HG02885 (cell line): ENCODE measurements at regions not wholly inside any gene's neighbourhood (a gene's known extent, or its start where the extent isn't known, plus 50 kb on each side); places are given as distances from the start of the nearest gene placed in this dataset.
"Not testable (repeated sequence)": the region's sequence is repeated elsewhere in the genome, so short reads cannot be mapped to it uniquely, and the experiment has no call there.

Experiments
- ATAC-seq: cut with Tn5 transposase; IDR thresholded peaks from one replicate; pipeline ENCODE4 v1.9.1; 2021; ENCODE audit warnings: mild to moderate bottlenecking; ENCODE audit not compliant: unreplicated experiment, poor library complexity

DNA sequence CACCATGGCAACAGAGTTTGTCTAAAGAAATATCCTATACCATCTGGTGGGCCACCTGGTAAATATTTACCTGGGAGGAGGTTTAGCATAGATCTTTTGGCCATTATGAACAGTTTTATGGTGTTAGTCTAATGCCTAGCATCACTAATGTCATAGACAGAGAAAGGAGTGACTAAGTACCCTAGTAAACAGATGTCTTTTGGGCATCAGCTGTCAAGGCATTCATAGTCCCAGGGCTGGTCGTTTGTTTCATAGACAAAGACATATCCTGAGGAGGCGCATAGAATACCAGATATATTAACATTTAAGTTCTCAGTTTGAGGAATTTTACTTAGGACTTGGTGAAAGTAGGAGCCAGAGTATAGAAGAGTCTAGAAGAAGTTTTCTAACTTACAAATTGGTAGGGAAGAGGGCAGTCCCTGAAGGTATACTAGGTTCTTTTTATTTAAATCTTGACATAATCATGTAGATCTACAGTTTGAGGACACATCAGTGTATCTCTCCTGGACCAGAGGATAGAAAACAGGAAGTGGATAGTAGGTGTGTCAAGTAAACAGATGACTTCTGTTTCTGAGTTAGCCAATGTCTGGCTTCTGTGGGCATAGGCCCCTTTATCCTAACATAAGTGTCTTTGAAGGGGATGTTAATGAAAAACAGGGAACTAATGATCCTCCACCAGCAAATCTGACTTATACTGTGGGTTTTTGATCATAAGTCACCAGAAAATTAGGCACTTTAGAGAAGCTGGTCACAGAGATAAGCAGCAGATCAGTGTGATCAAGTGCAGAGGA lies 105.0 kb upstream of the PRSS3 start:
- no peak for ATAC-seq

DNA sequence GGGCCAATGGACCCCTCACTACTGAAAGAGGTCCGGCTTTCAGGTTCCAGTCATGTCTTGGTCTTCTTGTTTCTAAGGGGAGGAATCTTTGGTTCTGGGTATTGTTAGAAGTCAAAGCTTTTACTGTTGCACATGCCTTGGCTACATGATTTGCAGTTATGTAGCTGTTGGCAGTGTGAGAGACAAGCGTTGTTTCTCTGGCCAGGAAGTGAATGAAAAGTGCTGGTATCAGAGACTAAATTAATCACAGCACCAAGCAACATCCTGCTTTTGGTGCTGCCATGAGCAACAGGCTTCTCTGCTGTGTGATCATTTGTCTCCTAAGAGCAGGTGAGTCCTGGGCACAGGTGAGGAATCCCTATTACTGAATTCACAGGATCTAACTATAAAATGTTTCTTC lies 100.1 kb upstream of the PRSS3 start:
- ATAC-seq, result no peak

DNA sequence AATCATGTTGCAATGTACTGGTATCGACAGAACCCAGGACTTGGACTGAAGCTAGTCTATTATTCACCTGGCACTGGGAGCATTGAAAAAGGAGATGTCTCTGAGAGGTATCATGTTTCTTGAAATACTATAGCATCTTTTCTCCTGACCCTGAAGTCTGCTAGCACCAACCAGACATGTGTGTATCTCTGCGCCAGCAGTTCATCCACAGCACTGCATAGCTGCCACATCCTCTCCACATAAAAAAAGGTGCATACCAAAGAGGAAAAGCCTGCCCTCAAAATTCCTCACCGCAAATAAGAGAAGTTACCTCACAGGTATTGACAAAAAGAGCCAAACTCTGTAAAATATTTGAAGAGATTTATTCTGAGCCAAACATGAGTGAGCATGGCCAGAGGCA lies 99.5 kb upstream of the PRSS3 start:
- no peak for ATAC-seq

DNA sequence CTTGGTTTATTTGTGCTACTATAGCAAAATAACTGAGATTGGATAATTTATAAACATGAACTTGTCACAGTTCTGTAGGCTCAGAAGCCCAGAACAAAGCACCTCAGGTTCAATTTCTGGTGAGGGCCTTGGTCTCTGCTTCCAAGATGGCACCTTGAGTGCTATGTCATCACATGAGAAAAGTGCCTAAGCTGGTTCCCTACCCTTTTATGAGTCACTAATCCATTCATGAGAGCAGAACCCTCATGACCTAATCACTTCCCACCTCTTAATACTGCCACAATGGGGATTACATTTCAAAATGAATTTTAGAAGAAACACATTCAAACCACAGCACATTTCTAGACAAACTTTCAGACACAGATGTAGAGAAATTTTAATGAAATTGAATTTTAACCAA lies 98.2 kb upstream of the PRSS3 start:
- no peak for ATAC-seq

DNA sequence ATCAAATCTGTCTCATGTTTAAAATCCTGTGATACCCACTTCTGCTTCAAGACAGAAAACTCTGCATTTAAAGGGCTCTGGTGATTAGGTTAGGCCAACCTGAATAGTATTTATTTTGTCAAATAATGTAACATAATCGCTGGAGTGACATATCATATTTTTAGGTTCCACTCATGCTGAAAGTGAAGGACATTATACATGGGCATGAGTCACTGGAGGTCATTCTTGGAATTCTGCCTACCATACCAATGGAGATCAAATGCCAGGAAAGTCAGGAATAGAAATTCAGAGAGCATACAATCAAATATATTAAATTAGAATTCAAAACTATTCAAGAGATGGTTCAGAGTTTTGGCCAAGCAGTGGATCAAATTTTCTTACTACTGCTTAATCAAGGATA lies 97.1 kb upstream of the PRSS3 start:
- ATAC-seq, result no peak

DNA sequence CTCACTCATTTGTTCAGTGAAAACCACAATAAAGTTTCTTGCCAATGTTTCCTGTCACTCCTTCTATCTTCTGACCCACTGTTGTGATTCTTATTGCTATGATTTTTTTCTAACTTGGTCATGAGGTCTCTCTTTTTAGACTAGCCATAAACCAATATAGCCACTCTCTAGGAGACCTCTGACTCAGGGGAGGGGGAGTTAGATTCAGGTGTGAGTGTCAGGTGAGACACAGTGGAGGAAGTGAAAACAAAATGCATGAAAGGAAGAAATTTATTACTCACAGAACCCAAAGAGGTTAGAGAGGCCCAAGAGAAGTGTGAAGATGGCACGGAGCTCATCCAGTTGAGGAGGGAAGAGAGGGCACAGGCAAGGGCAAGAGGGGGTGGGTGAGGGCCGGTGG lies 94.4 kb upstream of the PRSS3 start:
- not testable (repeated sequence) for ATAC-seq

DNA sequence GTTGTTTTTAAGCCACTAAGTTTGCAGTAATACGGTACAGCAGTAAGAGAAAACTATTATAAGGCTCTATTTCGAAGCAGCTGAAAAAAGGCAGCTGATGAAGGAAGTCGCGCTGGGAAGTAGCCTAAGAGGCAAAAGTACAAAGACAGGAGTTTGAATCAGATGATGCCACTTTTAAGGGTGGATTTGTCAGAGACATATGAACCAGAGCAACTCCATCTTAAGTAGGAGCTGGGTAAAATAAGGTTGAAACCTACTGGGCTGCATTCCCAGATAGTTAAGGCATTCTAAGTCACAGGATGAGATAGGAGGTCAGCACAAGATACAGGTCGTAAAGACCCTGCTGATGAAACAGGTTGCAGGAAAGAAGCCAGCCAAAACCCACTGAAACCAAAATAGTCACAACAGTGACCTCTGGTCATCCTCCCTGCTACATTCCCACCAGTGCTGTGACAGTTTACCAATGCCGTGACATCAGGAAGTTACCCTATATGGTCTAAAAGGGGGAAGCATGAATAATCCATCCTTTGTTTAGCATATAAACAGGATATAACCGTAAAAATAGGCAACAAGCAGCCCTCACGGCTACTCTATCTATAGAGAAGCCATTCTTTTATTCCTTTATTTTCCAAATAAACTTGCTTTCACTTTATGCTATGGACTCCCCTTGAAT lies 91.8 kb upstream of the PRSS3 start:
- ATAC-seq, result no peak

DNA sequence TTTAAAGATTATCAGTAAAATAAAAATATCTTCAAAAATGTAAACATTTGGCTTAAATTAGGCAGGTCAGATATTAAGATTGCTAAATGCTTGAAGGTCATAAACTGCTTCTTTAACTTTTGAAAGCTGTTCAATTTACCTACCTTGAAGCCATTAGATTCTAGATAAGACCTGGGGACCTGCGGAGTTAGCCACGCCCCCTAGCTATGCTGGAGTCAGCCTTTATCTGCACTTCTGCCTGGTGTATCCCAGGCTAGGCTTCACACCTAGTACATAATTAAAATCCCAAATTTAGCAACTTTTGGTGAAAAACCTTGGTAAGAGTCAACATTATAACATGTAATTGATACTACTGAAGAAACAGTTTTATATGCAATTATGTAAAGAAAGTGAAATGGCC lies 89.9 kb upstream of the PRSS3 start:
- ATAC-seq, result not testable (repeated sequence)

DNA sequence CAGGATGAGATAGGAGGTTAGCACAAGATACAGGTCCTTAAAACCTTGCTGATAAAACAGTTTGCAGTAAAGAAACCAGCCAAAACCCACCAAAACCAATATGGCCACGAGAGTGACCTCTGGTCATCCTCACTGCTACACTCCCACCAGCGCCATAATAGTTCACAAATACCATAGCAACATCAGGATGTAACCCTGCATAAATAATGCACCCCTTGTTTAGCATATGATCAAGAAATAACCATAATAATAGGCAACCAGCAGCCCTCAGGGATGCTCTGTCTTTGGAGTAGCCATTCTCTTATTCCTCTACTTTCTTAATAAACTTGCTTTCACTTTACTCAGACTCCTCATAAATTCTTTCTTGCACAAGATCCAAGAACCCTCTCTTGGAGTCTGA lies 86.9 kb upstream of the PRSS3 start:
- no peak for ATAC-seq

DNA sequence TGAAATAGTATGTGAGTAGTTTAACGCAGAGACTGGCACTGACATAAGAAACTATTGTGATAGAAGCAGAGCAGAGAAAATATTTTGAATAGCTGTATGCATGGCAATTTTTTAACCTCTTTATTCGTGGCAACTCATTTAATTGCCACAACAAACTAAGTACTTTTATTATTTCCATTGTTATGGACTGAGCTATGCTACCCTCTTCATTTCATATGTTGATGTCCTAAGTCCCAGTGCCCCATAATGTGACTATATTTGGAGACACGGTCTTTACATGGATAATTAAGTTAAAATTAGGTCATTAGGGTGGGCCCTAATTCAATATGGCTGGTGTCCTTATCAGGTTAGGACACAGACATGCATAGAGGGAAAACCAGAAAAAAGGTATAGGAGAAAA lies 86.1 kb upstream of the PRSS3 start:
- ATAC-seq, result no peak

DNA sequence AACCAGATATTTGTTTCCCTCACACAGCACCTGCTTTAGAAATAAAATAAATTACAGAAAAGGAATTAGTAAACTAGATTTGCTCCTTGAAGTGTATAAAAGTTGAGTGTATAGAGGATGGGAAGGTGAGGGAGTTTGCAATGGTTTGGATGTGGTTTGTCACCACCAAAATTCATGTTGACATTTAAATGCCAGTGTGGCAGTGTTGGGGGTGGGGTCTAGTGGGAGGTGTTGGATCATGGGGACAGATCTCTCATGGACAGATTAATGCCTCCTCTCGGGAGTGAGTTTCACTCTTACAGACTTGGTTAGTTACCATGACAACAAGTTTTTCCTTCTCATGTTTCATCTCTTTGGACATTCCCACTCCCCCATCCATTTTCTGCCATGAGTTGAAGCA lies 83.9 kb upstream of the PRSS3 start:
- ATAC-seq, result not testable (repeated sequence)

DNA sequence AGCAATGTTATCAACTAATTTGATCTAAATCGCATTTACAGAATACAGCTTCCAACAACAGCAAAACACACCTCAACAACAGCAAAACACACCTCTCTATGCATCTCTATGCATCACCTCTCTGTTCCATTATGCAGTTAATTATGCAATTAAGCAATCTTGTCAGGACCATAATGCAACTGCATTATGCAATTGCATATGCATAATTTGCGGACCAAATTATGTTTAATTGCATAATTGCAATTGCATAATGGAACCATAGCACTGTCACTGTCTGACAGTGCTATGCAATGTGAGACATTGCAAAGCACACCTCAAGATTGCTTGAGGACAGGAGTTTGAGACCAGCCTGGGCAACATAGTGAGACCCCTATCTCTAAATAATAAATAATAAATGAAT lies 80.4 kb upstream of the PRSS3 start:
- ATAC-seq, result no peak

DNA sequence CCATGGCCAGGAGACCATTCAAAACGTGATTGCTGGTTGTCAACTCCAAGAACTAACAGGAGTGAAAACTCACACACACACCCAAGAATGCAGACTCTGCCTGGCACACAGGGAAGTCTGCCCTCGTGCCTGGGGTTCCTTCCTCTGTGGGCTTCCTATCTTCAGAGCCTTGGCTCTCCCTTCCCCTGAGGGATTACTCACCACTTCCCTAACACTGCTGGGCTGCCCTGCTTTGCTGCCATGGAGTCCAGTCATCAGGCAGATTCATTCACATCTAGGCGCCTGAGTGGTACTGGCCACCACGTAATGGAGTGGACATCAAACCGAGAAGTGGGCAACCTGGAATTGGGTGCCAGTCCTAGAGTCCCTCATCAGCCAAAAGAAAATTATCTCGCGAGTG lies 76.4 kb upstream of the PRSS3 start:
- no peak for ATAC-seq

DNA sequence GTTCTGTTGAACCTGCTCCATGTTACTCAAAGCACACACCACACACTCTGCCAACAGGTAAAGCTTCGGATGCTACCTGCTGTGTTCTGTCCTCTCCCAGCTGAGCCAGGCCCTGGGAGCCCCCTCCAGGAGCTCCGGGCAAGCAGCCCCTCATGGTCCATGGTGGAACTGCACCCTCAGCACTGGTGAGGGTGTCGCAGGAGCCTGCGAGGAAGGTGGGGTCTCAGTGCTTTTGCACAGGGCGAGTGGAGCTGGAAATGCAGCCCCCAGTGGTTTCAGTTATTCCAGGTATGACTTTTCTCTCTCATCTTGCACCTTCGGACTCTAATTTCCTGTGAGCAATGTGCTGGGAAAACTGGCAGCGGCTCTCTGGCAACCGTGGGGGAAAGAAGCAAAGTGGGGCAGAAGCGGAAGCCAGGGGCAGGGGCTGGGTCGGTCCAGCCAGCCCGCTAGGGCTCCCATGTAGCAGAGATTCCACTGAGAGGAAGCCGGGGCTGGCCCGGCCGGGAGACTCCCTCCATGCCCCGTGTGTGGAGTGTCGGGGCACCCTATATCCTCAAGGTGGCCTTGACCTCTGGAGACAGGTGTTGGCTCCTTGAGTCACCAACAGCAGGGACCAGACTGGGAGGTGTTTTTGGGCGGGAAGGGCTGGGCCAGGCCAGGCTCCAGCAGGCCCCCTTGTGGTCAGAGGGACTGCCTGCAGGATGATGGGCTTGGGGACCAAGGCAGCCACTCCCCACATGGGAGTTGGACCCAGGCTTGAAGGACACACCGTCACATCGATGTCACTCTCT lies 75.6 kb upstream of the PRSS3 start:
- peak; percentile 64 for ATAC-seq

DNA sequence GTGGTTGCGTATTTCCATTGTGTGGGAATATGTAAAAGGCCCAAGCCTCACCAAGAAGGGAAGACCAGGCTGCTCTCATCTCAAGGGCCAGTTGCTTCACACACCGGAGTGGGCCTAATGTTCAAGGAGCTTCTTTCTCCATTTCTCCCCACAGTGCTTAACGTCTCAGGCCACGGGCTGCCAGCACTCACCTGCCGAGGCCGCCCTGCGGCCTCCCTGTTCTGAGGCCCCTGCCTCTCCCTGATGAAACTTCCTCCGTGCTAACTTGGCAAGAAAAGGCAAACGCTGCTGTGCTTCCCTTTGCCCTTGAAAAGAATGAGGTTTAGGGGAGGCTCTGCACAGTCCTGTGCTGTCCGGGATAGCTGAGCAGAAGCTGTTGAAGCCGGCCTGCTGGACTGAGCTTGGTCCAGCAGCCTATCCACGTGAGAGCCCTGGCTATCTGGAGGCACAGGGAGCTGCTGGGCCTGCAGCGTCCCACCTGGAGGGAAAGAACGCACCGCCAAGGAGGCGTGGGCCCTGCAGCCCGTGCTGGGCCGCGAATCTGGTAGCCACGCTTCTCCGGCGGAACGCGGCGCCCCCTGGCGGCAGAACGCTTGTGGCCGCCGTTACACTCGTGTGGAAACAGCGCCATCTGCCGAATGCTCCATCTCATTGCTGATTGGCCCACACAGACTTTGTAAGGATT lies 73.5 kb upstream of the PRSS3 start:
- ATAC-seq, result peak; percentile 73

DNA sequence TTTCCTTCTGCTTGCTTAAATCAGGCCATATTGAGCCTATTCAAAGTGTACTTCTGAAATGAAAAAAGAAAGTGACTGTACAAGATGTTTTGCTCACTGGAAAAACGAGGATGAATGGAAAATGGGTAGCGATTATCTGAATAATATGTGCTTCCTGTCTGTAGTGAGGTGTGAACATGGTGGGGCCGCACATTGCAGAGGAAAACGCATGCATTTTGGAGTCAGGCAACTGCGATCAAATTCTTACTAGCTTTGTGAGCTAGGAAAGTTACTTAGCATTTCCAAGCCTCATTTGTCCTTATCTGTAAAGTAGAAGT lies 73.0 kb upstream of the PRSS3 start:
- no peak for ATAC-seq

DNA sequence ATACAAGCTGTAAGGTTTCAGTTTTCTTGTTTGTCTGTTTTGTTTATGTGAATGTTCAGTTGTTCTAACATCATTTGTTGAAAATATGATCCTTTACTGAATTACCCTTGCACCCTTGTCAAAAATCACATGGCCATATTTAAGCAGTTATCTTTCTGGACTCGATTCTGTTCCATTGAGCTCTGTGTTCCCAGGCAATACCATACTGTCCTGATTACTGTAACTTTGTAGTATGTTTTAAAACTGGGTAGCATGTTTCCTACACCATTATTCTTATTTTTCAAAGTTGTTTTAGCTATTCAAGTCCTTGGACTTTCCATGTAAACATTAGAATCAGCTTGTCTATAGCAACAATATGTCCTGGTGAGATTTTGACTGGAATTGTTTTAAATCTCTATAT lies 66.7 kb upstream of the PRSS3 start:
- no peak for ATAC-seq

DNA sequence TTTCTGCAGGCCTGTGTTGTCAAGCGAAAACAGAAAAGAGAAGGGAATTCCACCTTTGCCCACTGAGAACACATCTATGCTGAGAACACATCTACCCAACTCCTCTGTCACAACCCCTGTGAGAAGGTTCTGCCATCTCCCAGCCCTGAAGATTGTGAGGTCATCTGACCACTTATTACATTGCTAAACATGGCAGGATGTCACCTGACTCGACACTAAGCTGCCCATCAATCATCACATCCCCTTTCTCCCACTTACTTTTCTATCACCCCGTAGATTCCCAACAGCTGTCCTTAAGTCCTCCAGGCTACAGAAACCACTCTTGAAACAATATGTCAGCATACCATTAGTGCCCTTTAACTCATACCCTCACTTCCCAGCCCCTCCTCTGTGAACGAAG lies 64.2 kb upstream of the PRSS3 start:
- no peak for ATAC-seq

DNA sequence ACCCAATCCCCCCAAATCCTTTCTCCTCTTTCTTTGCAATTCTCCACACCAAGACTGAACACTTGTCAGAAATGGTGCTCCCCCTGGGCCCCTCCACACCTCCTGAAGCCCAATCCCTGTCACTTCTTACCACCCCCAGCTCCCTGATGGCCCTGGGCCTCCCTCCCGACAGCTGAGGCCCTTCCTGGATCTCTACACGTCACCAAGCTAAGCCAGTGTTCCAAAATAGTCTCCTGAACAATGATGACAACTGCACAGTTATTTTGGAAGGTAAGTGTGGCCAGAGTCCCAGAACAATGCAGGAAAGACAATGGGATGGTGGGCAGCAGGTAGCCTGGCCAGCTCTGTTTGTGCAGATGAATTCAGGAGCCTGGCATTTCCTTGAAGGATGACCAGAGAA lies 63.7 kb upstream of the PRSS3 start:
- ATAC-seq, result no peak

DNA sequence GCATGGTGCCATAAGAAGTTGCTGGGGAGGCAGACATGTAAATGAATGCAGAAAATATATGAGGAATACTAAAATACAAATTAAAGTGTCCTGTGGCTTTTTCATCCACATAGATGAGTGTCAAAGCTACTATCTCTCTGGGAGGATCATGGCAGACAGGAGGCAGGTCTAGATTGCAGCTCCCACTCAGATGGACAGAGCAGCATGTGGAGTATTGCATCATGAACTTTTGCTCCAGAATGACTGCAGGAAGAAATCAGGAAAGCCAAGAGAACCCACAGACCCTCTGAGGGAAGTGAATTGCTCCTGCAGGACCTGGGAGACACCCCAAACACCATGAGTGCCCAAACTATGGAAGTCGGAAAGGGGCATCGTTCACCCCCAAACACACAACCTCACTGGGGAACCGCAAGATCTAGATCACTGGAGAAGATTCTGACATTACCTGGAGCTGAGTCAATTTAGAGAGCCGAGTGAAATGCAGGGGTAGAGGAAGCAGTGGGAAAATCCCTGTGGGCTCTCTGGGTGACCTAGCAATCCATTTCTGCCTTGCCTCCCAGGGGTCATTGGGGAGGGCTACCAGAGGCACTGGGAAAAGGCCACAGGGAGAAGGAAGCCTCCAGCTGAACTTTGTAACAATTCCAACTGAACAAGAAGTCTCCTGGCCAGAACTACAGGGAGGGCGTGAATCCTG lies 61.0 kb upstream of the PRSS3 start:
- ATAC-seq, result not testable (repeated sequence)
